A673 (cell line): ENCODE measurements at regions not wholly inside any gene's neighbourhood (a gene's known extent, or its start where the extent isn't known, plus 50 kb on each side); places are given as distances from the start of the nearest gene placed in this dataset.

Experiments used
- CTCF ChIP-seq: fragments of 300-800, 200-600 bp; sonication (generic); conservative IDR thresholded peaks from 2 replicates; pipeline ENCODE4 v1.5.1; 2017; ENCODE audit warnings: low read depth, mild to moderate bottlenecking, antibody characterized with exemption, low read length, moderate library complexity, mixed read lengths
- EZH2 ChIP-seq: fragments of 200-600 bp; sonication (generic); IDR thresholded peaks from 2 replicates; pipeline ENCODE4 v1.6.1; 2017; ENCODE audit warnings: borderline replicate concordance, low read depth, mild to moderate bottlenecking, mixed read lengths, antibody characterized with exemption, low read length; ENCODE audit not compliant: poor library complexity, severe bottlenecking

- TF ChIP-seq CTCF (no peak), EZH2 (no peak)
Measured at GRCh38 chr10:108411894-108412293, 1247.4 kb upstream of the SORCS1 start.
